A673 (cell line): ENCODE measurements at regions not wholly inside any gene's neighbourhood (a gene's known extent, or its start where the extent isn't known, plus 50 kb on each side); places are given as distances from the start of the nearest gene placed in this dataset.

Experiments
- BruUV-seq: library from RNA; stranded (reverse); fragments of 400-500 nt; replicated peaks from 2 replicates; lab custom pipeline; 2021; lab: Mats Ljungman, UMichigan
- CTCF ChIA-PET: fragments of 300-600 bp; sonication (Branson Sonifier 250); formaldehyde crosslinking; loops from one replicate; lab custom pipeline; 2022; ENCODE audit warnings: antibody characterized with exemption; lab: Charles Lee
- POLR2A ChIA-PET: fragments of 300-600 bp; sonication (Branson Sonifier 250); formaldehyde crosslinking; loops from one replicate; lab custom pipeline; 2022; ENCODE audit warnings: antibody characterized with exemption; ENCODE audit not compliant: low non-redundant PET; lab: Charles Lee
- DNase-seq: peaks from one replicate; pipeline ENCODE4 v3.0.0-alpha.2; 2015; ENCODE audit warnings: low spot score
- H3K27ac ChIP-seq: fragments of 200-600 bp; sonication (generic); 2 replicates; pipeline ENCODE4 v1.5.1; 2016; ENCODE audit warnings: mixed run types, low read depth, mild to moderate bottlenecking, mixed read lengths, antibody characterized with exemption, low read length; ENCODE audit not compliant: poor library complexity, severe bottlenecking
- H3K27me3 ChIP-seq: fragments of 200-600 bp; sonication (generic); replicated peaks from 2 replicates; pipeline ENCODE4 v1.6.1; 2017; ENCODE audit warnings: mixed run types, low read depth, mild to moderate bottlenecking, mixed read lengths, antibody characterized with exemption, low read length; ENCODE audit not compliant: insufficient read depth, poor library complexity
- H3K36me3 ChIP-seq: fragments of 200-600 bp; sonication (generic); 2 replicates; pipeline ENCODE4 v1.6.1; 2016; ENCODE audit warnings: mixed run types, mild to moderate bottlenecking, mixed read lengths, antibody characterized with exemption, low read length; ENCODE audit not compliant: insufficient read depth, poor library complexity, severe bottlenecking
- H3K4me1 ChIP-seq: fragments of 200-600 bp; sonication (generic); 2 replicates; pipeline ENCODE4 v1.6.1; 2017; ENCODE audit warnings: mixed run types, mild to moderate bottlenecking, mixed read lengths, antibody characterized with exemption, low read length; ENCODE audit not compliant: insufficient read depth, poor library complexity, severe bottlenecking
- H3K4me3 ChIP-seq: fragments of 200-600 bp; sonication (generic); 2 replicates; pipeline ENCODE4 v1.5.1; 2016; ENCODE audit warnings: low read depth, mixed run types, mild to moderate bottlenecking, mixed read lengths, low read length; ENCODE audit not compliant: poor library complexity, severe bottlenecking
- H3K9me3 ChIP-seq: fragments of 200-600 bp; sonication (generic); 2 replicates; pipeline ENCODE4 v1.6.1; 2016; ENCODE audit warnings: mixed run types, low read depth, mild to moderate bottlenecking, mixed read lengths, antibody characterized with exemption, low read length; ENCODE audit not compliant: poor library complexity, severe bottlenecking
- EZH2 ChIP-seq: fragments of 200-600 bp; sonication (generic); IDR thresholded peaks from 2 replicates; pipeline ENCODE4 v1.6.1; 2017; ENCODE audit warnings: borderline replicate concordance, low read depth, mild to moderate bottlenecking, mixed read lengths, antibody characterized with exemption, low read length; ENCODE audit not compliant: poor library complexity, severe bottlenecking
- intact Hi-C: fragments of 100-400 bp; cut with micrococcal nuclease; formaldehyde crosslinking; loops from one replicate; pipeline ENCODE4 v1.10.0; 2022; ENCODE audit not compliant: unreplicated experiment
- TF ChIP-seq, protein P1 (sequence below): fragments of 300-800, 200-600 bp; sonication (generic); conservative IDR thresholded peaks from 2 replicates; pipeline ENCODE4 v1.5.1; 2017; ENCODE audit warnings: low read depth, mild to moderate bottlenecking, antibody characterized with exemption, low read length, moderate library complexity, mixed read lengths

DNA sequence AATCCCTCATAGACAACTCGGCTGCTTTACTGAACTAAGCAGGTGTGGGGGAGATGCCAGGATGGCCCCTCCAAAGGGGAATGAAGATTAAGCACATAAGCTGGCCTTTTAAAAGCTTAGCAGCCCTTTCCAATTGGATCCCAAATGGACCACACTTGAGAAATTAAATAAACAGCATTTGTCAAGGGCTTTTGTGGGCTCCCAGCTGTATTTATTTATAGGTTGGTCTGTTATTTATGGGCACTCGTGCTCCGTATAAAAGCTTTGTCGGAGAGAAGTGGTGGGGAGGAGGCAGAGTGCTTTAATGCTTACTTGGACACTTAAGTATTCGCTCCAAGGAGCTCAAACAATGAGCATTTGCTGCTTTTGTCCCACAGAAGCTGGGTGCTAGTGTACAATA lies 580.2 kb downstream of the MED13L start:
- intact Hi-C loops = no loop called here
- Histone ChIP-seq H3K9me3 (no peaks in the 10 kb centered on the region), H3K36me3 (no peaks in the 10 kb centered on the region), H3K27ac (no peak overlapping the region), H3K27me3 (no peaks in the 10 kb centered on the region), H3K4me3 (no peak overlapping the region), H3K4me1 (no peaks in the 10 kb centered on the region)
- no peak for DNase-seq
- BruUV-seq = no TSS peak
- ChIA-PET CTCF (no interaction called here), POLR2A (no interaction called here)
- no peak for TF ChIP-seq EZH2
- TF ChIP-seq, protein P1, sequence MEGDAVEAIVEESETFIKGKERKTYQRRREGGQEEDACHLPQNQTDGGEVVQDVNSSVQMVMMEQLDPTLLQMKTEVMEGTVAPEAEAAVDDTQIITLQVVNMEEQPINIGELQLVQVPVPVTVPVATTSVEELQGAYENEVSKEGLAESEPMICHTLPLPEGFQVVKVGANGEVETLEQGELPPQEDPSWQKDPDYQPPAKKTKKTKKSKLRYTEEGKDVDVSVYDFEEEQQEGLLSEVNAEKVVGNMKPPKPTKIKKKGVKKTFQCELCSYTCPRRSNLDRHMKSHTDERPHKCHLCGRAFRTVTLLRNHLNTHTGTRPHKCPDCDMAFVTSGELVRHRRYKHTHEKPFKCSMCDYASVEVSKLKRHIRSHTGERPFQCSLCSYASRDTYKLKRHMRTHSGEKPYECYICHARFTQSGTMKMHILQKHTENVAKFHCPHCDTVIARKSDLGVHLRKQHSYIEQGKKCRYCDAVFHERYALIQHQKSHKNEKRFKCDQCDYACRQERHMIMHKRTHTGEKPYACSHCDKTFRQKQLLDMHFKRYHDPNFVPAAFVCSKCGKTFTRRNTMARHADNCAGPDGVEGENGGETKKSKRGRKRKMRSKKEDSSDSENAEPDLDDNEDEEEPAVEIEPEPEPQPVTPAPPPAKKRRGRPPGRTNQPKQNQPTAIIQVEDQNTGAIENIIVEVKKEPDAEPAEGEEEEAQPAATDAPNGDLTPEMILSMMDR = no peak

DNA sequence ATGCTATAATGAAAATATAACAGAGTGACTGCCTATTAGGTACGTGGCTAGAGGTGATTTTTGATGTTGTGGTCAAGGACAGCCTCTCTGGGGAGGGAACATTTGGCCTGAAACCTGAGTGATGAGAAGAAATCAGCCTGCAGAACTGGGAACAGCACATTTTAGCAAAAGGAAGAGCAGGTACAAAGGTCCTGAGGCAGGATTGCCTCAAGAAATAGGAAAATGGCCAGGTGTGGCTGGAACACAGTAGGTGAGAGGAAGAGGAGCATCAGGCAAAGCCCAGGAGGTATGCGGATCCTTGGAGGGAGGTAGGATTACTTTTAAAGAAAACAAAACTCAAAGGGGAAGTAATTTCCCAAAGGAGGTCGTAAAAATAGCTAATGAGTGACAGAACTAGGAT lies 582.9 kb downstream of the MED13L start:
- H3K27me3 ChIP-seq = no peaks in the 10 kb centered on the region
- BruUV-seq = no TSS peak
- H3K9me3 ChIP-seq = no peaks in the 10 kb centered on the region
- ChIA-PET CTCF (no interaction called here), POLR2A (no interaction called here)
- TF ChIP-seq, protein P1 = no peak
- no peak for TF ChIP-seq EZH2
- no peaks in the 10 kb centered on the region for H3K4me1 ChIP-seq
- intact Hi-C loops = no loop called here
- H3K4me3 ChIP-seq = no peak overlapping the region
- no peaks in the 10 kb centered on the region for H3K36me3 ChIP-seq
- no peak for DNase-seq
- no peak overlapping the region for H3K27ac ChIP-seq

DNA sequence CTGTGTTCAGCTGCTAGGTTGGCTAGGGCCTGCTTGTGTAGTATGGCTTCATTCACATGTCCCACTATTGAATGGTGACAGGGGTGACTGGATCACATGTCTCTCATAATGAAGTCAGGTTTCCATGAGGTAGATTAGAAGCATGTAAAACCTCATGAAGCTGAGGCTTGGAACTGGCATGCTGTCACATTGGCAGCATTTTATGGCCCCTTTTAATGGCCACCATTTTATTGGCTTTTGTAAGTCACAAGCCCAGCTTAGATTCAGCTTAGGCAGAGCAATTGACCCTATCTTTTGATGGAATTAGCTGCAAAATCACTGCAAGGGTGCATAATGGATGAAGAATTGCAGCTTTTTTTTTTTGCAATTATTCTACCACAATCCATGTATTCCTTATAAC lies 583.5 kb downstream of the MED13L start:
- POLR2A ChIA-PET = no interaction called here
- no peak for DNase-seq
- BruUV-seq = no TSS peak
- H3K4me1 ChIP-seq = no peaks in the 10 kb centered on the region
- intact Hi-C loops = no loop called here
- TF ChIP-seq, protein P1 = no peak
- no peak for TF ChIP-seq EZH2
- no peak overlapping the region for H3K4me3 ChIP-seq
- H3K9me3 ChIP-seq = no peaks in the 10 kb centered on the region
- H3K36me3 ChIP-seq = no peaks in the 10 kb centered on the region
- CTCF ChIA-PET = no interaction called here
- H3K27ac ChIP-seq = no peak overlapping the region
- no peaks in the 10 kb centered on the region for H3K27me3 ChIP-seq
